Esophagus muscularis mucosa (tissue), 4 donors: ENCODE measurements at regions not wholly inside any gene's neighbourhood (a gene's known extent, or its start where the extent isn't known, plus 50 kb on each side); places are given as distances from the start of the nearest gene placed in this dataset.

ENCODE experiments used
- DNase-seq: peaks from one replicate; pipeline ENCODE4 v3.0.0-alpha.2; 2017; ENCODE audit errors: extremely low spot score
- H3K27ac ChIP-seq, 4 donors: fragments of 200-600 bp; sonication (generic); replicated peaks in 1 of 4; 1 replicate in 3 of 4; 2 replicates in 1 of 4; pipeline ENCODE4 v1.5.1; 2016 to 2019; ENCODE audit warnings: mild to moderate bottlenecking in 1 of 4
- H3K27me3 ChIP-seq, 4 donors: fragments of 200-600 bp; sonication (generic); one replicate each; pipeline versions ENCODE4 v1.5.1 to v1.6.0; 2016 to 2019
- H3K36me3 ChIP-seq, 4 donors: fragments of 200-600 bp; sonication (generic); one replicate each; pipeline ENCODE4 v1.5.1; 2016 to 2019
- H3K4me1 ChIP-seq, 4 donors: fragments of 200-600 bp; sonication (generic); one replicate each; pipeline ENCODE4 v1.5.1; 2016 to 2019
- H3K4me3 ChIP-seq, 4 donors: fragments of 200-600 bp; sonication (generic); 1 replicate in 2 of 4; 2 replicates in 2 of 4; pipeline ENCODE4 v1.5.1; 2016 to 2019; ENCODE audit warnings: mild to moderate bottlenecking in 4 of 4, moderate library complexity in 1 of 4
- H3K9me3 ChIP-seq, 4 donors: fragments of 200-600 bp; sonication (generic); 1 replicate in 3 of 4; 2 replicates in 1 of 4; pipeline ENCODE4 v1.5.1; 2016 to 2019
- CTCF ChIP-seq, 3 experiments: fragments of 200-600 bp in 2 of 3; fragments of 450-650 bp in 1 of 3; sonication (generic) in 2 of 3; IDR thresholded peaks; one replicate each; pipeline ENCODE4 v1.5.1; 2017 to 2019; ENCODE audit warnings: antibody characterized with exemption in 3 of 3, mild to moderate bottlenecking in 2 of 3, moderate library complexity in 1 of 3
- EP300 ChIP-seq: sonication (generic); formaldehyde crosslinking; IDR thresholded peaks from one replicate; pipeline ENCODE4 v1.6.1; 2017; ENCODE audit warnings: antibody characterized with exemption
- POLR2A ChIP-seq: fragments of 450-650 bp; IDR thresholded peaks from one replicate; pipeline ENCODE4 v1.6.1; 2017; ENCODE audit warnings: antibody characterized with exemption, moderate library complexity, mild to moderate bottlenecking, low read depth
- POLR2AphosphoS5 ChIP-seq, 2 donors: sonication (generic); formaldehyde crosslinking; IDR thresholded peaks; one replicate each; pipeline ENCODE4 v1.6.1; 2017; ENCODE audit warnings: antibody characterized with exemption in 2 of 2
- WGBS: methylation state at CpG from one replicate; pipeline ENCODE4 v1.1.5; 2018; 5-methylcytosine and 5-hydroxymethylcytosine counted together
- intact Hi-C: fragments of 100-400 bp; cut with DNase I; formaldehyde crosslinking; loops from one replicate; pipeline ENCODE4 v1.15.1; 2023

DNA sequence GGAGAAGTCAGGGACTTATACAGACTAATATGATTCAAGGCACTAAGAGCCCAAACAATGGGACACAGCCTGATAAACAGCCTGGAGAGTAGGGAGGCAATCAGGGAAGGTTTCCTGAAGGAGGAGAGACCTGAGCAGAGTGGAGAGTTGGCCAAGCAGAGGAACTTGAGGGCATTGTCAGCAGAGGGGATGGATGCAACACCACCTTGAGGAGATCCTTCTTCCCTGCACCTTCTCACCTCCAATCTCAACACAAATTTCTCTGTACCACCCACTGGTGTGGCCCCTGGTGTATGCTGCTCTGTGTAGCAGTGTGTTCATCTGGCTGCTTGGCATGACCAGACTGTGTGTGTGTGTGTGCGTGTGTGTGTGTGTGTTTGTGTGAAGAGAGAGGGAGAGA is 146.2 kb downstream of the WDR11 start:
- H3K9me3 ChIP-seq, result no peaks in the 10 kb centered on the region
- no peaks in the 10 kb centered on the region for H3K4me1 ChIP-seq
- H3K27ac ChIP-seq, result no peak overlapping the region
- TF ChIP-seq EP300 (no peak), POLR2A (no peak), CTCF (IDR thresholded peaks at IDR 0.05) (no peak), POLR2AphosphoS5 (IDR thresholded peaks at IDR 0.05) (no peak)
- no peak overlapping the region for H3K4me3 ChIP-seq
- H3K36me3 ChIP-seq, result no peaks in the 10 kb centered on the region
- WGBS, result 30% methylated on average over 1 of the region's 1 CpG
- no peaks in the 10 kb centered on the region for H3K27me3 ChIP-seq
- intact Hi-C loops, result no loop called here
- DNase-seq, result no peak

- WGBS, result 92% methylated on average over 2 of the region's 3 CpGs
- TF ChIP-seq POLR2AphosphoS5 (IDR thresholded peaks at IDR 0.05) (no peak), EP300 (no peak), POLR2A (no peak), CTCF (IDR thresholded peaks at IDR 0.05) (no peak)
- intact Hi-C loops, result no loop called here
These were observed 146.6 kb downstream of the WDR11 start for GRCh38 chr10:120997756-120998155.

DNA sequence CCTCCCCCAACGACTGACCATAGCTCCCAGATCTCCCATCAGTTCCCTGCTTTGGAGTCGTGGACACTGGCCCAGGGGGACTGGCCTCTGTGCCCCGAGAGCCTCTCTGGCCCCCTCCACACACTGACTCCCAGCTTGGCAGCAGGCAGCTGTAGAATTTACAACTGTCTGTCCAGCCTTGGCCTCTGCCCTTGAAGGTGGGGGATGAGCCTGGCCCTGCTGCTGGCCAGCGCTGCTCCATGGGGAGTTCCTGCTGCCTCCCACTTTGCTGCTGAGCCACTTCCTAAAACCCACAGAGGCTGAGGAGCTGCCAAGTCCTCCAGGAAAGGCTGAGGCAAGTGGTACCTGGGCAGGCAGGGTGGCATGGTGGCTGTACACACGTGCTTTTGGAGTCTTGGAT is 147.1 kb downstream of the WDR11 start:
- intact Hi-C loops, result no loop called here
- no peak for DNase-seq
- H3K27me3 ChIP-seq, result no peaks in the 10 kb centered on the region
- H3K4me3 ChIP-seq, result no peak overlapping the region
- WGBS, result 67% methylated on average over 5 of the region's 5 CpGs
- H3K9me3 ChIP-seq, result peaks cover 0 to 1% (median 0%) of the 10 kb centered on the region in 4 donors
- H3K27ac ChIP-seq, result no peak overlapping the region
- H3K36me3 ChIP-seq, result no peaks in the 10 kb centered on the region
- no peaks in the 10 kb centered on the region for H3K4me1 ChIP-seq
- TF ChIP-seq EP300 (no peak), CTCF (IDR thresholded peaks at IDR 0.05) (no peak), POLR2A (no peak), POLR2AphosphoS5 (IDR thresholded peaks at IDR 0.05) (no peak)

More at GRCh38 chr10:120997756-120998155, 146.6 kb downstream of the WDR11 start:
- H3K27me3 ChIP-seq, result no peaks in the 10 kb centered on the region
- H3K27ac ChIP-seq, result no peak overlapping the region
- DNase-seq, result no peak
- no peaks in the 10 kb centered on the region for H3K9me3 ChIP-seq
- no peaks in the 10 kb centered on the region for H3K4me1 ChIP-seq
- H3K36me3 ChIP-seq, result no peaks in the 10 kb centered on the region
- H3K4me3 ChIP-seq, result no peak overlapping the region

DNA sequence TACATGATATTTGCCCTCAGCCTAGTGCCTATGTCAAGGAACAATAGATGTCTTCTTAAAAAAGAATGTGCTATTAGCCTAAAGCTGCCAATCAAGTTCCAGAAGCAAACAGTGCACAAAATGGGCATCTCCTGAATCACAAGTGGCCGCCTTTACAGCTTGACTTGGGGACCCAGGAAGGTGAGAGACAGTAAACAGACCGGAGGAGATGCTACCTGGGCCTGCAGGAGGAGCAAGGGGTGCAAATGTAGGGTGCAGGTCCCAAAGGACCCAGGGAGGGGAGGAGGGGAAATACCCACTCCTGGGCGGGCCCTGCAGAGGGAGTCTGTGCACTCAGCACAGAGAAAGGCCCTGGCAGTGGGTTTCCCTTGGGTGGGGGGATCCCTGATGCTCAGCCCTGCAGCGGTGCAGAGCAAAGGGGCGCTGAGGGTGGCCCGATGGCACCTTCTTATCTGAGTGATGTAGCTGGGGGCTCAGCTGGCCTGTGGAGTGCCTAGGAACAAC is 147.7 kb downstream of the WDR11 start:
- Histone ChIP-seq H3K36me3 (no peaks in the 10 kb centered on the region), H3K9me3 (peaks cover 0 to 7% (median under 1%) of the 10 kb centered on the region in 4 donors), H3K27me3 (no peaks in the 10 kb centered on the region), H3K27ac (no peak overlapping the region), H3K4me1 (no peaks in the 10 kb centered on the region), H3K4me3 (no peak overlapping the region)
- peak; percentile 75 for DNase-seq
- intact Hi-C loops, result no loop called here
- TF ChIP-seq EP300 (no peak), POLR2AphosphoS5 (IDR thresholded peaks at IDR 0.05) (no peak), POLR2A (no peak), CTCF (IDR thresholded peaks at IDR 0.05) (no peak)
- WGBS, result 83% methylated on average over 6 of the region's 6 CpGs

- TF ChIP-seq CTCF (IDR thresholded peaks at IDR 0.05), result no peak
- Histone ChIP-seq H3K36me3 (no peaks in the 10 kb centered on the region), H3K27ac (no peak overlapping the region), H3K9me3 (peaks cover 0 to 11% (median 6%) of the 10 kb centered on the region in 4 donors), H3K4me3 (no peak overlapping the region), H3K4me1 (no peaks in the 10 kb centered on the region), H3K27me3 (no peaks in the 10 kb centered on the region)
- 90% methylated on average over 6 of the region's 6 CpGs for WGBS
- DNase-seq, result no peak
- intact Hi-C loops, result no loop called here
These were observed 148.7 kb downstream of the WDR11 start for GRCh38 chr10:120999868-121000267.
